Mesenteric fat pad (tissue), 1 donor: ENCODE measurements at regions not wholly inside any gene's neighbourhood (a gene's known extent, or its start where the extent isn't known, plus 50 kb on each side); places are given as distances from the start of the nearest gene placed in this dataset.
"Not testable (repeated sequence)": the region's sequence is repeated elsewhere in the genome, so short reads cannot be mapped to it uniquely, and the experiment has no call there.

Experiments
- DNase-seq: peaks from one replicate; pipeline ENCODE4 v3.0.0-alpha.2; 2020; ENCODE audit warnings: low spot score
- donor health status: DM: yes; HTN: yes; CAD: no.

- peak; percentile 47 for DNase-seq
Measured at GRCh38 chr22:23438216-23438615, 141.9 kb downstream of the IGLL1 start.

- no peak for DNase-seq
Measured at GRCh38 chr22:23437779-23438178, 142.3 kb downstream of the IGLL1 start.

- DNase-seq: not testable (repeated sequence)
Measured at GRCh38 chr22:23437107-23437395, 143.0 kb downstream of the IGLL1 start.

- peak; percentile 81 for DNase-seq
Measured at GRCh38 chr22:23436354-23437106, 143.6 kb downstream of the IGLL1 start.

GRCh38 chr22:23435186-23435585 is 144.9 kb downstream of the IGLL1 start:
- not testable (repeated sequence) for DNase-seq

GRCh38 chr22:23434198-23434830 is 145.8 kb downstream of the IGLL1 start:
- not testable (repeated sequence) for DNase-seq

GRCh38 chr22:23433127-23434005 is 146.7 kb downstream of the IGLL1 start:
- DNase-seq: not testable (repeated sequence)

- not testable (repeated sequence) for DNase-seq
Measured at GRCh38 chr22:23432719-23433118, 147.4 kb downstream of the IGLL1 start.

GRCh38 chr22:23431337-23432072 is 148.6 kb downstream of the IGLL1 start:
- DNase-seq: peak; percentile 67

GRCh38 chr22:23424551-23425068 is 155.5 kb downstream of the IGLL1 start:
- DNase-seq: peak; percentile 28

GRCh38 chr22:23424031-23424430 is 156.1 kb downstream of the IGLL1 start:
- DNase-seq: peak; percentile 12

- not testable (repeated sequence) for DNase-seq
Measured at GRCh38 chr22:23422281-23422680, 157.8 kb downstream of the IGLL1 start.

- DNase-seq: not testable (repeated sequence)
Measured at GRCh38 chr22:23421300-23421699, 158.8 kb downstream of the IGLL1 start.

GRCh38 chr22:23419931-23420330 is 160.2 kb downstream of the IGLL1 start:
- DNase-seq: peak; percentile 18

GRCh38 chr22:23419171-23419570 is 160.9 kb downstream of the IGLL1 start:
- peak; percentile 28 for DNase-seq

GRCh38 chr22:23418159-23418788 is 161.8 kb downstream of the IGLL1 start:
- DNase-seq: peak; percentile 55

- DNase-seq: not testable (repeated sequence)
Measured at GRCh38 chr22:23417327-23417726, 162.8 kb downstream of the IGLL1 start.

GRCh38 chr22:23416169-23416690 is 163.9 kb downstream of the IGLL1 start:
- peak; percentile 59 for DNase-seq

- peak; percentile 53 for DNase-seq
Measured at GRCh38 chr22:23415490-23415851, 164.6 kb downstream of the IGLL1 start.
